Liver (tissue), 8 donors: ENCODE measurements at regions not wholly inside any gene's neighbourhood (a gene's known extent, or its start where the extent isn't known, plus 50 kb on each side); places are given as distances from the start of the nearest gene placed in this dataset.

Experiments
- DNase-seq: peaks from one replicate; pipeline ENCODE4 v3.0.0-alpha.2; 2017; ENCODE audit warnings: low spot score
- H3K27ac ChIP-seq, 2 donors: one replicate each; pipeline ENCODE4 v1.7.0; 2013; ENCODE audit warnings: inconsistent platforms in 2 of 2, low read length in 2 of 2, control low read depth in 1 of 2, low read depth in 1 of 2, mild to moderate bottlenecking in 1 of 2
- H3K27me3 ChIP-seq, 4 donors: one replicate each; pipeline versions ENCODE4 v1.6.1 to v1.7.0; 2013; ENCODE audit warnings: low read length in 3 of 4, inconsistent platforms in 1 of 4, mild to moderate bottlenecking in 1 of 4, moderate library complexity in 1 of 4; ENCODE audit not compliant: control insufficient read depth in 4 of 4, insufficient read depth in 4 of 4
- H3K36me3 ChIP-seq, 4 donors: one replicate each; pipeline versions ENCODE4 v1.6.1 to v1.7.0; 2013; ENCODE audit warnings: low read length in 3 of 4, mild to moderate bottlenecking in 3 of 4, low read depth in 1 of 4, moderate library complexity in 1 of 4; ENCODE audit not compliant: control insufficient read depth in 4 of 4, insufficient read depth in 3 of 4
- H3K4me1 ChIP-seq, 4 donors: one replicate each; pipeline versions ENCODE4 v1.6.1 to v1.7.0; 2013; ENCODE audit warnings: low read length in 3 of 4, mild to moderate bottlenecking in 3 of 4, moderate library complexity in 1 of 4; ENCODE audit not compliant: control insufficient read depth in 4 of 4, insufficient read depth in 4 of 4
- H3K4me3 ChIP-seq, 3 donors: one replicate each; pipeline versions ENCODE4 v1.6.1 to v1.7.0; 2013; ENCODE audit warnings: low read length in 3 of 3, control low read depth in 1 of 3, low read depth in 1 of 3, mild to moderate bottlenecking in 1 of 3
- H3K9ac ChIP-seq, 2 donors: one replicate each; pipeline ENCODE4 v1.7.0; 2013; ENCODE audit warnings: low read length in 2 of 2, mild to moderate bottlenecking in 2 of 2, moderate library complexity in 2 of 2, control low read depth in 1 of 2, low read depth in 1 of 2
- H3K9me3 ChIP-seq, 4 donors: one replicate each; pipeline versions ENCODE4 v1.6.1 to v1.7.0; 2013; ENCODE audit warnings: low read length in 3 of 4; ENCODE audit not compliant: control insufficient read depth in 4 of 4
- EGR1 ChIP-seq, 2 donors: IDR thresholded peaks; 2 replicates each; pipeline ENCODE4 v1.6.1; 2016 to 2018; ENCODE audit warnings: antibody characterized with exemption in 2 of 2, low read depth in 2 of 2
- FOXA1 ChIP-seq: IDR thresholded peaks from 2 replicates; pipeline ENCODE4 v1.6.1; 2016; ENCODE audit warnings: antibody characterized with exemption
- FOXA2 ChIP-seq: IDR thresholded peaks from 2 replicates; pipeline ENCODE4 v1.6.1; 2016; ENCODE audit warnings: antibody characterized with exemption
- GABPA ChIP-seq, 2 donors: IDR thresholded peaks in 1 of 2; conservative IDR thresholded peaks in 1 of 2; 2 replicates each; pipeline ENCODE4 v1.6.1; 2016; ENCODE audit warnings: antibody characterized with exemption in 2 of 2, mild to moderate bottlenecking in 1 of 2, moderate library complexity in 1 of 2
- HNF4A ChIP-seq, 2 donors: conservative IDR thresholded peaks; 2 replicates each; pipeline ENCODE4 v1.6.1; 2016; ENCODE audit warnings: antibody characterized with exemption in 2 of 2, mild to moderate bottlenecking in 2 of 2
- JUND ChIP-seq, 2 donors: IDR thresholded peaks; 2 replicates each; pipeline ENCODE4 v1.6.1; 2016; ENCODE audit warnings: antibody characterized with exemption in 2 of 2
- MAX ChIP-seq: IDR thresholded peaks from 2 replicates; pipeline ENCODE4 v1.6.1; 2016; ENCODE audit warnings: antibody characterized with exemption
- NR2F2 ChIP-seq: IDR thresholded peaks from 2 replicates; pipeline ENCODE4 v1.6.1; 2016; ENCODE audit warnings: antibody characterized with exemption
- RAD21 ChIP-seq, 2 donors: IDR thresholded peaks; 2 replicates each; pipeline ENCODE4 v1.6.1; 2016; ENCODE audit warnings: antibody characterized with exemption in 2 of 2, mild to moderate bottlenecking in 2 of 2
- REST ChIP-seq: IDR thresholded peaks from 2 replicates; pipeline ENCODE4 v1.6.1; 2016; ENCODE audit warnings: antibody characterized with exemption, mild to moderate bottlenecking
- SP1 ChIP-seq: IDR thresholded peaks from 2 replicates; pipeline ENCODE4 v1.6.1; 2018; ENCODE audit warnings: antibody characterized with exemption, mild to moderate bottlenecking
- TAF1 ChIP-seq: conservative IDR thresholded peaks from 2 replicates; pipeline ENCODE4 v1.6.1; 2016; ENCODE audit warnings: antibody characterized with exemption, mild to moderate bottlenecking
- YY1 ChIP-seq: IDR thresholded peaks from 2 replicates; pipeline ENCODE4 v1.6.1; 2016; ENCODE audit warnings: antibody characterized with exemption, mild to moderate bottlenecking
- WGBS: extraction: QIAGEN DNeasy Blood & Tissue Kit; methylation state at CpG from one replicate; pipeline ENCODE4 v1.1.7; 2013; 5-methylcytosine and 5-hydroxymethylcytosine counted together
- TF ChIP-seq, protein P1 (sequence below): IDR thresholded peaks from 2 replicates; pipeline ENCODE4 v1.6.1; 2016; ENCODE audit warnings: antibody characterized with exemption
- TF ChIP-seq, protein P2 (sequence below): fragments of 150-350 bp; IDR thresholded peaks from 2 replicates; pipeline ENCODE4 v1.5.1; 2017; ENCODE audit warnings: improper control_type of control experiment, low read depth, low read length; ENCODE audit not compliant: missing input control
- donor health status: healthy.
- donor health status: healthy.
- donor health status: healthy.
- donor health status: healthy.
- donor health status: healthy.

GRCh38 chr5:1702318-1702717 lies 97.3 kb downstream of the MRPL36 start:
- H3K36me3 ChIP-seq, result no peaks in the 10 kb centered on the region
- no peaks in the 10 kb centered on the region for H3K4me1 ChIP-seq
- H3K4me3 ChIP-seq, result no peak overlapping the region
- peaks cover 0 to 3% (median 0%) of the 10 kb centered on the region in 4 donors for H3K27me3 ChIP-seq
- no peak overlapping the region for H3K9ac ChIP-seq
- DNase-seq, result no peak
- no peak overlapping the region for H3K27ac ChIP-seq
- TF ChIP-seq SP1 (no peak), YY1 (no peak), EGR1 (IDR thresholded peaks at IDR 0.05; ENCODE audit: low read depth in 2 of 2) (no peak), GABPA (IDR thresholded peaks at IDR 0.05 in 1 of 2, conservative IDR thresholded peaks at IDR 0.05 in 1 of 2) (no peak), HNF4A (conservative IDR thresholded peaks at IDR 0.05) (no peak), FOXA2 (no peak), RAD21 (IDR thresholded peaks at IDR 0.05) (no peak), MAX (no peak), TAF1 (no peak), REST (no peak), NR2F2 (no peak)
- TF ChIP-seq, protein P1, sequence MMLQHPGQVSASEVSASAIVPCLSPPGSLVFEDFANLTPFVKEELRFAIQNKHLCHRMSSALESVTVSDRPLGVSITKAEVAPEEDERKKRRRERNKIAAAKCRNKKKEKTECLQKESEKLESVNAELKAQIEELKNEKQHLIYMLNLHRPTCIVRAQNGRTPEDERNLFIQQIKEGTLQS, result no peak
- H3K9me3 ChIP-seq, result no peaks in the 10 kb centered on the region
- 77% methylated on average over 21 of the region's 21 CpGs for WGBS

DNA sequence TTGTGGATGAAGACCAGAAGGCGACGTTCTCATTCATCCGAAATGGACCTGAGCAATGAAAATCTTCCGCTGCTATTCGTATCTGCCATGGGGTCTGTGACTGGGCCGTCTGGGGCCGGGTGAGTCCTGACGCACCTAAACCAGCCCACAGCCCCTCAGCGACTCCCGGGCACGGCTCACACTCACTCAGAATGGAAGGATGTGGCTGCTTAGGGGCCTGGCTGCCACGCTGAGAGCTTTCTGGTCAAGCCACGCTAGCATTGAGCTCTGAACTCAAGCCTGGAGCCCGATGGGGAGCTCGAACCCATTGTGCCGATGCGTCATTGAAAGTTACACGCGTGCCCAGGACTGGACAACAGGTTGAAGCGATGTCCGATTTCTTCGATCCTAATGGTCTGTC lies 97.8 kb downstream of the MRPL36 start:
- Histone ChIP-seq H3K27ac (no peak overlapping the region), H3K9me3 (no peaks in the 10 kb centered on the region), H3K9ac (no peak overlapping the region), H3K4me3 (no peak overlapping the region), H3K27me3 (peaks cover 0 to 3% (median 0%) of the 10 kb centered on the region in 4 donors), H3K4me1 (no peaks in the 10 kb centered on the region), H3K36me3 (no peaks in the 10 kb centered on the region)
- WGBS, result 82% methylated on average over 22 of the region's 22 CpGs
- TF ChIP-seq FOXA1 (no peak), JUND (IDR thresholded peaks at IDR 0.05) (no peak), YY1 (no peak), MAX (no peak), RAD21 (IDR thresholded peaks at IDR 0.05) (no peak)
- TF ChIP-seq, protein P2, sequence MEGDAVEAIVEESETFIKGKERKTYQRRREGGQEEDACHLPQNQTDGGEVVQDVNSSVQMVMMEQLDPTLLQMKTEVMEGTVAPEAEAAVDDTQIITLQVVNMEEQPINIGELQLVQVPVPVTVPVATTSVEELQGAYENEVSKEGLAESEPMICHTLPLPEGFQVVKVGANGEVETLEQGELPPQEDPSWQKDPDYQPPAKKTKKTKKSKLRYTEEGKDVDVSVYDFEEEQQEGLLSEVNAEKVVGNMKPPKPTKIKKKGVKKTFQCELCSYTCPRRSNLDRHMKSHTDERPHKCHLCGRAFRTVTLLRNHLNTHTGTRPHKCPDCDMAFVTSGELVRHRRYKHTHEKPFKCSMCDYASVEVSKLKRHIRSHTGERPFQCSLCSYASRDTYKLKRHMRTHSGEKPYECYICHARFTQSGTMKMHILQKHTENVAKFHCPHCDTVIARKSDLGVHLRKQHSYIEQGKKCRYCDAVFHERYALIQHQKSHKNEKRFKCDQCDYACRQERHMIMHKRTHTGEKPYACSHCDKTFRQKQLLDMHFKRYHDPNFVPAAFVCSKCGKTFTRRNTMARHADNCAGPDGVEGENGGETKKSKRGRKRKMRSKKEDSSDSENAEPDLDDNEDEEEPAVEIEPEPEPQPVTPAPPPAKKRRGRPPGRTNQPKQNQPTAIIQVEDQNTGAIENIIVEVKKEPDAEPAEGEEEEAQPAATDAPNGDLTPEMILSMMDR, result no peak
- DNase-seq, result no peak
